IMR-90 (cell line): ENCODE measurements at regions not wholly inside any gene's neighbourhood (a gene's known extent, or its start where the extent isn't known, plus 50 kb on each side); places are given as distances from the start of the nearest gene placed in this dataset.

Experiments
- ATAC-seq: fragments of 200-7000 bp; cut with Tn5 transposase; 2 replicates; pipeline ENCODE4 v1.9.1; 2020; ENCODE audit warnings: low read depth, mild to moderate bottlenecking, moderate library complexity
- BruUV-seq: library from RNA; stranded (reverse); fragments of 400-500 nt; replicated peaks from 2 replicates; lab custom pipeline; 2021; lab: Mats Ljungman, UMichigan
- CTCF ChIA-PET: fragments of 300-600 bp; formaldehyde crosslinking; extraction: SDS; loops from one replicate; lab custom pipeline; 2021; ENCODE audit warnings: antibody characterized with exemption; lab: Yijun Ruan, JAX
- POLR2A ChIA-PET: fragments of 300-600 bp; sonication (Branson Sonifier 250); formaldehyde crosslinking; loops from one replicate; lab custom pipeline; 2022; ENCODE audit warnings: antibody characterized with exemption; ENCODE audit not compliant: unreplicated experiment; lab: Charles Lee
- DNase-seq: peaks from one replicate; pipeline ENCODE4 v3.0.0; 2013
- H2AFZ ChIP-seq: replicated peaks from 2 replicates; pipeline ENCODE3; 2013; ENCODE audit warnings: low read length, mild to moderate bottlenecking; ENCODE audit not compliant: poor library complexity
- H2AK5ac ChIP-seq: 2 replicates; pipeline ENCODE4 v1.6.1; 2013; ENCODE audit warnings: low read depth, low read length, inconsistent platforms
- H2AK9ac ChIP-seq: replicated peaks from 2 replicates; pipeline ENCODE3; 2013; ENCODE audit warnings: mild to moderate bottlenecking, low read depth, low read length, moderate library complexity; ENCODE audit not compliant: poor library complexity
- H2BK120ac ChIP-seq: 2 replicates; pipeline ENCODE4 v1.6.1; 2013; ENCODE audit warnings: low read depth, low read length, inconsistent platforms
- H2BK15ac ChIP-seq: 3 replicates; pipeline ENCODE4 v1.6.1; 2013; ENCODE audit warnings: low read depth, low read length, inconsistent platforms
- H2BK20ac ChIP-seq: 2 replicates; pipeline ENCODE4 v1.6.1; 2013; ENCODE audit warnings: low read depth, mild to moderate bottlenecking, inconsistent platforms, low read length, moderate library complexity
- H2BK5ac ChIP-seq: 2 replicates; pipeline ENCODE4 v1.6.1; 2013; ENCODE audit warnings: mild to moderate bottlenecking, low read depth, low read length, inconsistent platforms; ENCODE audit not compliant: poor library complexity, severe bottlenecking
- H3K14ac ChIP-seq: replicated peaks from 2 replicates; pipeline ENCODE4 v1.6.1; 2013; ENCODE audit warnings: low read depth, low read length, inconsistent platforms
- H3K18ac ChIP-seq: 2 replicates; pipeline ENCODE4 v1.6.1; 2013; ENCODE audit warnings: low read depth, low read length, control low read depth
- H3K23ac ChIP-seq: 2 replicates; pipeline ENCODE4 v1.6.1; 2013; ENCODE audit warnings: low read depth, low read length, inconsistent platforms
- H3K27ac ChIP-seq: 2 replicates; pipeline ENCODE4 v1.5.1; 2013; ENCODE audit warnings: mild to moderate bottlenecking, control low read depth, low read length; ENCODE audit not compliant: insufficient read depth
- H3K27me3 ChIP-seq: 2 replicates; pipeline ENCODE4 v1.6.1; 2013; ENCODE audit warnings: low read length; ENCODE audit not compliant: control insufficient read depth, insufficient read depth
- H3K36me3 ChIP-seq: 2 replicates; pipeline ENCODE4 v1.6.1; 2013; ENCODE audit warnings: low read length, mixed read lengths; ENCODE audit not compliant: control insufficient read depth, insufficient read depth
- H3K4ac ChIP-seq: 2 replicates; pipeline ENCODE4 v1.6.1; 2013; ENCODE audit warnings: low read depth, low read length, inconsistent platforms
- H3K4me1 ChIP-seq: 2 replicates; pipeline ENCODE4 v1.6.1; 2013; ENCODE audit warnings: low read length, mixed read lengths; ENCODE audit not compliant: control insufficient read depth, insufficient read depth
- H3K4me2 ChIP-seq: 2 replicates; pipeline ENCODE4 v1.6.1; 2013; ENCODE audit warnings: low read depth, mild to moderate bottlenecking, control low read depth, low read length, moderate library complexity
- H3K4me3 ChIP-seq: 2 replicates; pipeline ENCODE4 v1.5.1; 2013; ENCODE audit warnings: low read depth, mild to moderate bottlenecking, control low read depth, low read length, moderate library complexity; ENCODE audit not compliant: insufficient read depth
- H3K56ac ChIP-seq: 2 replicates; pipeline ENCODE4 v1.6.1; 2013; ENCODE audit warnings: low read length, inconsistent platforms; ENCODE audit not compliant: insufficient read depth; ENCODE audit errors: extremely low read depth
- H3K79me1 ChIP-seq, 2 experiments: 2 replicates each; pipeline ENCODE4 v1.6.1; 2013; ENCODE audit warnings: low read length in 2 of 2, inconsistent platforms in 1 of 2, low read depth in 1 of 2
- H3K9ac ChIP-seq: 2 replicates; pipeline ENCODE4 v1.6.1; 2013; ENCODE audit warnings: low read depth, low read length, control low read depth
- H3K9me1 ChIP-seq: 2 replicates; pipeline ENCODE4 v1.6.1; 2013; ENCODE audit warnings: low read length, inconsistent platforms; ENCODE audit not compliant: insufficient read depth
- H3K9me3 ChIP-seq: 2 replicates; pipeline ENCODE4 v1.6.1; 2013; ENCODE audit warnings: low read length; ENCODE audit not compliant: control insufficient read depth, insufficient read depth
- H4K20me1 ChIP-seq: 2 replicates; pipeline ENCODE4 v1.6.1; 2013; ENCODE audit warnings: low read length, inconsistent platforms; ENCODE audit not compliant: insufficient read depth
- H4K5ac ChIP-seq: 2 replicates; pipeline ENCODE4 v1.6.1; 2013; ENCODE audit warnings: mild to moderate bottlenecking, low read depth, low read length, control low read depth
- H4K8ac ChIP-seq, 2 experiments: 2 replicates each; pipeline ENCODE4 v1.6.1; 2013; ENCODE audit warnings: low read depth in 2 of 2, low read length in 2 of 2, control low read depth in 1 of 2, inconsistent platforms in 1 of 2
- H4K91ac ChIP-seq: 2 replicates; pipeline ENCODE4 v1.6.1; 2013; ENCODE audit warnings: low read depth, low read length, inconsistent platforms; ENCODE audit not compliant: insufficient read depth
- BHLHE40 ChIP-seq: fragments of 150-350 bp; IDR thresholded peaks from 2 replicates; pipeline ENCODE4 v1.6.1; 2016; ENCODE audit warnings: mild to moderate bottlenecking, low read depth, low read length
- CHD1 ChIP-seq: IDR thresholded peaks from 2 replicates; pipeline ENCODE4 v1.6.1; 2012; ENCODE audit warnings: low read depth, low read length, improper control_type of control experiment
- ELK1 ChIP-seq: fragments of 150-350 bp; IDR thresholded peaks from 2 replicates; pipeline ENCODE4 v1.6.1; 2016; ENCODE audit warnings: low read depth, mild to moderate bottlenecking, low read length, moderate library complexity, borderline replicate concordance
- FOS ChIP-seq: fragments of 150-350 bp; IDR thresholded peaks from 2 replicates; pipeline ENCODE4 v1.6.1; 2016; ENCODE audit warnings: low read depth, low read length
- MAFK ChIP-seq: IDR thresholded peaks from 2 replicates; pipeline ENCODE4 v1.6.1; 2012; ENCODE audit warnings: low read depth, low read length, improper control_type of control experiment
- MXI1 ChIP-seq: IDR thresholded peaks from 2 replicates; pipeline ENCODE4 v1.6.1; 2012; ENCODE audit warnings: low read depth, mild to moderate bottlenecking, low read length, moderate library complexity, borderline replicate concordance
- POLR2A ChIP-seq: IDR thresholded peaks from 2 replicates; pipeline ENCODE4 v1.6.1; 2012; ENCODE audit warnings: mild to moderate bottlenecking, low read depth, low read length
- WGBS, 2 experiments: methylation state at CpG; one replicate each; pipeline versions ENCODE4 v1.1.5 to v1.1.7; 2013; ENCODE audit warnings: missing lambda C conversion rate in 2 of 2; ENCODE audit not compliant: insufficient read length in 1 of 2; ENCODE audit errors: extremely low coverage in 2 of 2; 5-methylcytosine and 5-hydroxymethylcytosine counted together
- dilution Hi-C: fragments of 300-500 bp; cut with HindIII; formaldehyde crosslinking; loops from one replicate; pipeline ENCODE4 v1.14.3; 2018; ENCODE audit warnings: low sequenced_read_pairs; ENCODE audit not compliant: unreplicated experiment
- in situ Hi-C: fragments of 300-500 bp; cut with MboI; formaldehyde crosslinking; loops from 3 replicates; pipeline ENCODE4 v1.14.3; 2019; ENCODE audit warnings: low sequenced_read_pairs, inconsistent platforms, mixed read lengths
- intact Hi-C: fragments of 100-400 bp; cut with micrococcal nuclease; formaldehyde crosslinking; loops from 2 replicates; pipeline ENCODE4 v1.10.0; 2022

GRCh38 chr13:44014501-44014900 lies 134.8 kb downstream of the LACC1 start:
- Histone ChIP-seq H3K56ac (no peak overlapping the region), H3K14ac (no peak overlapping the region), H4K91ac (no peak overlapping the region), H3K9me3 (no peaks in the 10 kb centered on the region), H2AFZ (no peak overlapping the region), H3K4ac (no peak overlapping the region), H3K4me3 (no peak overlapping the region), H3K27me3 (no peaks in the 10 kb centered on the region), H3K36me3 (no peaks in the 10 kb centered on the region), H2BK5ac (no peak overlapping the region), H3K9me1 (peaks cover 4% of the 10 kb centered on the region; the same call in 1 of the 2 replicates), H4K8ac (no peak overlapping the region), H4K20me1 (no peaks in the 10 kb centered on the region), H2AK9ac (no peak overlapping the region), H2BK15ac (no peak overlapping the region; the same call in 2 of the 3 replicates), H3K9ac (no peak overlapping the region), H2BK20ac (no peak overlapping the region), H2BK120ac (no peak overlapping the region), H4K5ac (no peak overlapping the region), H3K79me1 (no peaks in the 10 kb centered on the region), H3K27ac (no peak overlapping the region), H3K18ac (no peak overlapping the region), H3K23ac (no peak overlapping the region), H3K4me2 (no peak overlapping the region), H2AK5ac (no peak overlapping the region), H3K4me1 (0 out of 2 replicates have a peak, but pooled peaks cover 2% of the 10 kb centered on the region)
- dilution Hi-C loops = no loop called here
- POLR2A ChIA-PET = no interaction called here
- intact Hi-C loops = no loop called here
- CTCF ChIA-PET = no interaction called here
- WGBS, 2 experiments = 92% methylated on average over 5 of the region's 8 CpGs; no CpG with 5 or more reads in 1 of the 2 experiments
- ATAC-seq (no peak), DNase-seq (no peak)
- BruUV-seq = no TSS peak
- TF ChIP-seq FOS (no peak), CHD1 (no peak), ELK1 (no peak), BHLHE40 (no peak), MAFK (no peak), POLR2A (no peak), MXI1 (no peak)
- in situ Hi-C loops = no loop called here
